C4-2B (cell line): ENCODE measurements at regions not wholly inside any gene's neighbourhood (a gene's known extent, or its start where the extent isn't known, plus 50 kb on each side); places are given as distances from the start of the nearest gene placed in this dataset.

Source experiments
- CTCF ChIP-seq: fragments of 450-650 bp; conservative IDR thresholded peaks from 2 replicates; pipeline ENCODE4 v1.5.1; 2017; ENCODE audit warnings: mild to moderate bottlenecking
- ZFX ChIP-seq: fragments of 450-650 bp; IDR thresholded peaks from 2 replicates; pipeline ENCODE4 v1.6.1; 2017

DNA sequence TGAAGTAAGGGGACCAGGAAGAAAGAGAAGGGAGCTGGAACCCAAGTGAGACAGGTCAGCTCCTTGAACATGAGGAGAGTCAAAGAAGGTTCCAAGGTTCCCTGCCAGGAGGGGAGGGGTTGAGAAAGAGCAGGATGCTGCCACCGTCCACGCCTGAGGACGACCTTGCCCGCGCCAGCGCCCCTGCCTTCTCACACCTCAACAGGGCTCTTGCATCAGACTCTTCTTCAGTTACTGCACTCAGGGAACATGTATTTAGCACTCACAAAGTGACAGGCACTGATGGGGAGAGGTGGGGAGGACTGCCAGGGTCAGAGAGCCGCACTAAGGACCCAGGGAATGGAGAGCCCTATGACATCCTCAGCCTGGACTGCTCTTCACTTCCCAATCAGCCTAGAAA, 102.1 kb upstream of the NUDT4 start:
- TF ChIP-seq CTCF (no peak), ZFX (no peak)
